Embryonic facial prominence (tissue), 1 donor: ENCODE measurements at regions not wholly inside any gene's neighbourhood (a gene's known extent, or its start where the extent isn't known, plus 50 kb on each side); places are given as distances from the start of the nearest gene placed in this dataset.

ENCODE experiments used
- DNase-seq: peaks from one replicate; pipeline ENCODE4 v3.0.0-alpha.2; 2016; ENCODE audit errors: extremely low spot score

- DNase-seq, result no peak
Observed at GRCh38 chr22:49180683-49181024, 647.0 kb downstream of the BRD1 start.

GRCh38 chr22:49179886-49180682 is 647.6 kb downstream of the BRD1 start:
- DNase-seq, result no peak

- no peak for DNase-seq
Observed at GRCh38 chr22:49179175-49179574, 648.5 kb downstream of the BRD1 start.

GRCh38 chr22:49178246-49179005 is 649.2 kb downstream of the BRD1 start:
- DNase-seq, result no peak

- DNase-seq, result no peak
Observed at GRCh38 chr22:49177666-49178065, 650.0 kb downstream of the BRD1 start.

- no peak for DNase-seq
Observed at GRCh38 chr22:49176956-49177355, 650.7 kb downstream of the BRD1 start.

GRCh38 chr22:49170053-49170452 is 657.6 kb downstream of the BRD1 start:
- no peak for DNase-seq

- DNase-seq, result no peak
Observed at GRCh38 chr22:49169074-49169744, 658.5 kb downstream of the BRD1 start.

GRCh38 chr22:49168219-49168813 is 659.4 kb downstream of the BRD1 start:
- DNase-seq, result no peak

GRCh38 chr22:49166746-49167145 is 660.9 kb downstream of the BRD1 start:
- no peak for DNase-seq

GRCh38 chr22:49166211-49166610 is 661.5 kb downstream of the BRD1 start:
- no peak for DNase-seq

GRCh38 chr22:49164773-49165320 is 662.8 kb downstream of the BRD1 start:
- DNase-seq, result no peak

GRCh38 chr22:49163960-49164690 is 663.5 kb downstream of the BRD1 start:
- DNase-seq, result no peak

GRCh38 chr22:49163258-49163959 is 664.3 kb downstream of the BRD1 start:
- no peak for DNase-seq

GRCh38 chr22:49162841-49163240 is 664.8 kb downstream of the BRD1 start:
- no peak for DNase-seq

- no peak for DNase-seq
Observed at GRCh38 chr22:49161002-49161850, 666.4 kb downstream of the BRD1 start.

- no peak for DNase-seq
Observed at GRCh38 chr22:49160261-49161001, 667.2 kb downstream of the BRD1 start.

- DNase-seq, result no peak
Observed at GRCh38 chr22:49159711-49160110, 668.0 kb downstream of the BRD1 start.
